D721Med (cell line): ENCODE measurements at regions not wholly inside any gene's neighbourhood (a gene's known extent, or its start where the extent isn't known, plus 50 kb on each side); places are given as distances from the start of the nearest gene placed in this dataset.

ENCODE experiments used
- DNase-seq: peaks from one replicate; pipeline ENCODE4 v3.0.0; 2011; ENCODE audit warnings: low spot score; ENCODE audit not compliant: insufficient read length
- FAIRE-seq: peaks from 2 replicates; lab custom pipeline; 2011; peaks lifted over from hg19 to GRCh38; lab: Jason Lieb, UNC
- CTCF ChIP-seq: IDR thresholded peaks from 2 replicates; pipeline ENCODE4 v1.5.1; 2012; ENCODE audit warnings: mild to moderate bottlenecking, control low read depth; ENCODE audit not compliant: insufficient read depth; ENCODE audit errors: missing control alignments

- FAIRE-seq: no peak
- no peak for DNase-seq
- no peak for TF ChIP-seq CTCF
Observed at GRCh38 chr2:83081826-83082690, 1377.0 kb downstream of the SUCLG1 start.

- DNase-seq: no peak
- no peak for TF ChIP-seq CTCF
- FAIRE-seq: no peak
Observed at GRCh38 chr2:83079007-83079406, 1380.1 kb downstream of the SUCLG1 start.

- no peak for FAIRE-seq
- DNase-seq: no peak
- no peak for TF ChIP-seq CTCF
Observed at GRCh38 chr2:83072767-83073166, 1386.3 kb downstream of the SUCLG1 start.

GRCh38 chr2:83071914-83072313 is 1387.2 kb downstream of the SUCLG1 start:
- DNase-seq (no peak), FAIRE-seq (no peak)
- TF ChIP-seq CTCF: no peak

GRCh38 chr2:83071352-83071751 is 1387.7 kb downstream of the SUCLG1 start:
- no peak for DNase-seq
- FAIRE-seq: no peak
- no peak for TF ChIP-seq CTCF

- no peak for TF ChIP-seq CTCF
- DNase-seq (no peak), FAIRE-seq (no peak)
Observed at GRCh38 chr2:83069724-83070123, 1389.4 kb downstream of the SUCLG1 start.

GRCh38 chr2:83068714-83069113 is 1390.4 kb downstream of the SUCLG1 start:
- TF ChIP-seq CTCF: no peak
- DNase-seq: no peak
- no peak for FAIRE-seq
